HEK293 (cell line): ENCODE measurements at regions not wholly inside any gene's neighbourhood (a gene's known extent, or its start where the extent isn't known, plus 50 kb on each side); places are given as distances from the start of the nearest gene placed in this dataset.
"Not testable (repeated sequence)": the region's sequence is repeated elsewhere in the genome, so short reads cannot be mapped to it uniquely, and the experiment has no call there.

Experiments used
- CTCF ChIA-PET: fragments of 350-600 bp; formaldehyde crosslinking; extraction: SDS; loops from one replicate; lab custom pipeline; 2021; ENCODE audit warnings: antibody characterized with exemption; lab: Yijun Ruan, JAX
- POLR2A ChIA-PET: fragments of 300-600 bp; formaldehyde crosslinking; extraction: SDS; loops from one replicate; lab custom pipeline; 2020; ENCODE audit warnings: antibody characterized with exemption, inconsistent platforms; lab: Yijun Ruan, JAX
- H3K27ac ChIP-seq: fragments of 200-500 bp; sonication (Bioruptor generic); 2 replicates; pipeline ENCODE4 v1.5.1; 2014; ENCODE audit warnings: low read depth, low read length, control low read depth, inconsistent platforms; ENCODE audit errors: extremely low read depth
- H3K36me3 ChIP-seq, 2 experiments: fragments of 200-500 bp in 1 of 2; sonication (Bioruptor generic) in 1 of 2; 1 replicate in 1 of 2; 2 replicates in 1 of 2; pipeline ENCODE4 v1.5.1; 2014 to 2017; ENCODE audit warnings: inconsistent platforms in 2 of 2, low read length in 2 of 2; ENCODE audit not compliant: control insufficient read depth in 2 of 2, insufficient read depth in 1 of 2
- H3K4me1 ChIP-seq: fragments of 200-500 bp; sonication (Bioruptor generic); 2 replicates; pipeline ENCODE4 v1.5.1; 2014; ENCODE audit warnings: mild to moderate bottlenecking, low read length, inconsistent platforms; ENCODE audit not compliant: control insufficient read depth, insufficient read depth
- H3K4me3 ChIP-seq: 2 replicates; pipeline ENCODE4 v1.5.1; 2011; ENCODE audit warnings: low read depth, mild to moderate bottlenecking, control low read depth, low read length, moderate library complexity
- H3K9me3 ChIP-seq: fragments of 200-500 bp; sonication (Bioruptor generic); 2 replicates; pipeline ENCODE4 v1.5.1; 2014; ENCODE audit warnings: low read depth, low read length, inconsistent platforms; ENCODE audit not compliant: control insufficient read depth, insufficient read depth
- ATF2 ChIP-seq: fragments of 450-650 bp; formaldehyde crosslinking; IDR thresholded peaks from 2 replicates; pipeline ENCODE4 v1.5.1; 2016; ENCODE audit warnings: missing biosample characterization, missing genetic modification characterization, low read depth
- BCL11B ChIP-seq: fragments of 450-650 bp; formaldehyde crosslinking; IDR thresholded peaks from 2 replicates; pipeline ENCODE4 v1.5.1; 2016; ENCODE audit warnings: low read depth, missing biosample characterization, missing genetic modification characterization
- KLF1 ChIP-seq: fragments of 450-650 bp; formaldehyde crosslinking; IDR thresholded peaks from 2 replicates; pipeline ENCODE4 v1.5.1; 2016; ENCODE audit warnings: missing biosample characterization, missing genetic modification characterization
- KLF7 ChIP-seq: fragments of 450-650 bp; formaldehyde crosslinking; IDR thresholded peaks from 2 replicates; pipeline ENCODE4 v1.5.1; 2016; ENCODE audit warnings: missing biosample characterization, missing genetic modification characterization, borderline replicate concordance
- KLF9 ChIP-seq: fragments of 450-650 bp; formaldehyde crosslinking; IDR thresholded peaks from 2 replicates; pipeline ENCODE4 v1.5.1; 2016; ENCODE audit warnings: missing biosample characterization, missing genetic modification characterization, low read depth
- SALL2 ChIP-seq: fragments of 450-650 bp; formaldehyde crosslinking; IDR thresholded peaks from 2 replicates; pipeline ENCODE4 v1.5.0; 2017; ENCODE audit warnings: missing biosample characterization, mild to moderate bottlenecking, missing genetic modification characterization, borderline replicate concordance
- WT1 ChIP-seq: fragments of 450-650 bp; formaldehyde crosslinking; IDR thresholded peaks from 2 replicates; pipeline ENCODE4 v1.5.1; 2016; ENCODE audit warnings: missing biosample characterization, missing genetic modification characterization
- ZBTB11 ChIP-seq: fragments of 450-650 bp; formaldehyde crosslinking; conservative IDR thresholded peaks from 2 replicates; pipeline ENCODE4 v1.5.1; 2016; ENCODE audit warnings: low read depth, missing biosample characterization, missing genetic modification characterization
- ZBTB49 ChIP-seq: fragments of 450-650 bp; formaldehyde crosslinking; IDR thresholded peaks from 2 replicates; pipeline ENCODE4 v1.5.1; 2016; ENCODE audit warnings: missing biosample characterization, missing genetic modification characterization, low read depth
- ZNF133 ChIP-seq: fragments of 450-650 bp; formaldehyde crosslinking; IDR thresholded peaks from 2 replicates; pipeline ENCODE4 v1.5.1; 2016; ENCODE audit warnings: missing biosample characterization, missing genetic modification characterization
- ZNF175 ChIP-seq: fragments of 450-650 bp; formaldehyde crosslinking; IDR thresholded peaks from 2 replicates; pipeline ENCODE4 v1.5.1; 2016; ENCODE audit warnings: missing biosample characterization, missing genetic modification characterization
- ZNF274 ChIP-seq, 2 experiments: fragments of 200-500 bp in 1 of 2; fragments of 450-650 bp in 1 of 2; sonication (Bioruptor generic) in 1 of 2; formaldehyde crosslinking in 1 of 2; IDR thresholded peaks; 2 replicates each; pipeline versions ENCODE4 v1.5.1 to v1.6.1; 2014 to 2016; ENCODE audit warnings: borderline replicate concordance in 1 of 2, inconsistent platforms in 1 of 2, low read length in 1 of 2, missing biosample characterization in 1 of 2, missing genetic modification characterization in 1 of 2
- ZNF529 ChIP-seq: fragments of 450-650 bp; formaldehyde crosslinking; IDR thresholded peaks from 2 replicates; pipeline ENCODE4 v1.5.1; 2017; ENCODE audit warnings: missing genetic modification characterization, missing biosample characterization; ENCODE audit not compliant: insufficient replicate concordance
- ZNF660 ChIP-seq: fragments of 450-650 bp; IDR thresholded peaks from 2 replicates; pipeline ENCODE4 v1.5.1; 2018; ENCODE audit warnings: missing biosample characterization, mild to moderate bottlenecking, missing genetic modification characterization
- ZNF707 ChIP-seq: fragments of 450-650 bp; formaldehyde crosslinking; IDR thresholded peaks from 2 replicates; pipeline ENCODE4 v1.5.1; 2016; ENCODE audit warnings: missing biosample characterization, missing genetic modification characterization
- ZNF768 ChIP-seq: fragments of 450-650 bp; formaldehyde crosslinking; IDR thresholded peaks from 2 replicates; pipeline ENCODE4 v1.5.1; 2018; ENCODE audit warnings: missing biosample characterization, mild to moderate bottlenecking, missing genetic modification characterization
- ZNF843 ChIP-seq: fragments of 450-650 bp; formaldehyde crosslinking; IDR thresholded peaks from 2 replicates; pipeline ENCODE4 v1.5.1; 2016; ENCODE audit warnings: missing biosample characterization, missing genetic modification characterization
- ZSCAN30 ChIP-seq: fragments of 450-650 bp; IDR thresholded peaks from 2 replicates; pipeline ENCODE4 v1.5.1; 2018; ENCODE audit warnings: missing biosample characterization, mild to moderate bottlenecking, missing genetic modification characterization, moderate library complexity

GRCh38 chr5:94102849-94103248 is 361.4 kb upstream of the POU5F2 start:
- H3K36me3 ChIP-seq, result no peaks in the 10 kb centered on the region

GRCh38 chr5:94097384-94097783 is 356.0 kb upstream of the POU5F2 start:
- H3K36me3 ChIP-seq, H3K4me3 ChIP-seq, H3K9me3 ChIP-seq, H3K27ac ChIP-seq, CTCF ChIA-PET, POLR2A ChIA-PET, H3K4me1 ChIP-seq: not testable (repeated sequence)

More at GRCh38 chr5:94102849-94103248, 361.4 kb upstream of the POU5F2 start:
- ChIA-PET CTCF (no interaction called here), POLR2A (no interaction called here)
- Histone ChIP-seq H3K4me3 (no peak overlapping the region), H3K4me1 (no peaks in the 10 kb centered on the region), H3K27ac (no peak overlapping the region), H3K9me3 (no peaks in the 10 kb centered on the region)
- TF ChIP-seq ZNF529 (no peak), ZNF768 (tag by site-specific recombination) (no peak), ZBTB11 (tag by site-specific recombination) (no peak), SALL2 (tag by site-specific recombination) (no peak), ZNF660 (tag by site-specific recombination) (no peak), ZNF274 (IDR thresholded peaks at IDR 0.05; ENCODE audit: low read length) (no peak), ZNF274 (tag by site-specific recombination; IDR thresholded peaks at IDR 0.05; ENCODE audit: borderline replicate concordance) (no peak), ZNF707 (tag by site-specific recombination) (no peak), ZBTB49 (tag by site-specific recombination) (no peak), KLF1 (tag by site-specific recombination) (no peak), ZNF843 (tag by site-specific recombination) (no peak), WT1 (tag by site-specific recombination) (no peak), KLF7 (tag by site-specific recombination) (no peak), ZNF133 (tag by site-specific recombination) (no peak), ZSCAN30 (no peak), KLF9 (tag by site-specific recombination) (no peak), ZNF175 (tag by site-specific recombination) (no peak)

- ChIA-PET CTCF (no interaction called here), POLR2A (no interaction called here)
- Histone ChIP-seq H3K27ac (no peak overlapping the region), H3K4me1 (no peaks in the 10 kb centered on the region), H3K36me3 (no peaks in the 10 kb centered on the region), H3K9me3 (no peaks in the 10 kb centered on the region), H3K4me3 (no peak overlapping the region)
- TF ChIP-seq BCL11B (tag by site-specific recombination) (no peak), ATF2 (tag by site-specific recombination) (0 out of 2 replicates have a peak, but pooled peaks have one; percentile 28)
These were observed 353.5 kb upstream of the POU5F2 start for GRCh38 chr5:94094793-94095441.
